HG03060 (cell line): ENCODE measurements at regions not wholly inside any gene's neighbourhood (a gene's known extent, or its start where the extent isn't known, plus 50 kb on each side); places are given as distances from the start of the nearest gene placed in this dataset.
"Not testable (repeated sequence)": the region's sequence is repeated elsewhere in the genome, so short reads cannot be mapped to it uniquely, and the experiment has no call there.

Experiments used
- ATAC-seq: cut with Tn5 transposase; IDR thresholded peaks from one replicate; pipeline ENCODE4 v1.9.1; 2021; ENCODE audit warnings: low read depth, moderate number of reproducible peaks; ENCODE audit not compliant: unreplicated experiment

- ATAC-seq = no peak
Measured at GRCh38 chr7:9029681-9030530, 596.5 kb downstream of the NXPH1 start.

DNA sequence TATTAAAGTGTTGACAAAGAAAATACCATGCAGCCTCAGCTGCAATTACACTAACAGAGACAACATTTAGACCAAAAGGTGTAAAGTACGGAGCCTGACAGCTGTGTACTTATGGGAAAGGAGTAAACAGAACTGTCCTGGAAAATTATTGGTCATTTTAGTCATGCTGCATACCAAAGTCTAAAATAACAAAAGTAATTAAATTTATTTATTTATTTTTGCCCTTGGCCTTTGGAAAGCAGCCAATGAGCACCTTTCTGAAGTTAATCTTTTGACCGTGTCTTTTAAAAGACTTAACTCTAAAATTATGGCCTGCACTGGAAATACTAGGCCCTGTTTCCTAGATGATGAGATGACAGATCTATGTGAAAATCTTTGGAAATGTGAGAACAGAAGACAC, 597.6 kb downstream of the NXPH1 start:
- ATAC-seq = no peak

- no peak for ATAC-seq
Measured at GRCh38 chr7:9031386-9031785, 598.0 kb downstream of the NXPH1 start.

- ATAC-seq = no peak
Measured at GRCh38 chr7:9036080-9036479, 602.7 kb downstream of the NXPH1 start.

GRCh38 chr7:9071160-9071762, 637.9 kb downstream of the NXPH1 start:
- no peak for ATAC-seq

DNA sequence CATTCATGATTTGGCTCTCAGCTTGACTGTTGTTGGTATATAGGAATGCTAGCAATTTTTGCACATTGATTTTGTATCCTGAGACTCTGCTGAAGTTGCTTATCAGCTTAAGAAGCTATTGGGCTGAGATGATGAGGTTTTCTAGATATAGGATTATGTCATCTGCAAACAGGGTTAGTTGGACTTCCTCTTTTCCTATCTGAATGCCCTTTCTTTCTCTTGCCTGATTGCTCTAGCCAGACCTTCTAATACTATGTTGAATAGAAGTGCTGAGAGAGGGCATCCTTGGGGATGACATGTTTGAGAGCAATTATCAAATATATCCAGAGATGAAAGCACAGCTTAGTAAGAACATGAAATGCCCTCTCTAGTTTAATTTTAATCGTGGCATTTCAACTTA, 642.4 kb downstream of the NXPH1 start:
- not testable (repeated sequence) for ATAC-seq

GRCh38 chr7:9082203-9082602, 648.8 kb downstream of the NXPH1 start:
- no peak for ATAC-seq

GRCh38 chr7:9083837-9084236, 650.4 kb downstream of the NXPH1 start:
- ATAC-seq = no peak

DNA sequence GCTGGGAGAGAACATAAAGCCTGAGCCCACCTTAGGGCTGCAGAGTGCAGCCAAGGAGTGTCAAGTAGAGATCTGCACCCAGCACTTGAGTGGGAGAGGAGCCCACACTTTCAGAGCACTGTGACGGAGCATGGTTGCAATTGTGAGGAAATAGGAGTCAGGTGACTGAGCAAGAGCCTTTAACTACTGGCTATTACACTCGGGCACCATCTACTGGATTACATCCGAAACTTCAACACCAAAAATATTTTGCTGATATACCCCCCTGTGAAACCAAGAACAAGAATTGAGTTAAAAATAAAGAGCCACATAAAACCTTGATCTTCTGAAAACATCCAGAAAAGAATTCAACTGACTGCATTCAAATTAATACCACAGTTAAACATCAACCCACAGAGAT, 657.9 kb downstream of the NXPH1 start:
- ATAC-seq = no peak

- ATAC-seq = no peak
Measured at GRCh38 chr7:9097565-9098060, 664.2 kb downstream of the NXPH1 start.

GRCh38 chr7:9100289-9100688, 666.9 kb downstream of the NXPH1 start:
- ATAC-seq = no peak

- ATAC-seq = no peak
Measured at GRCh38 chr7:9102846-9103245, 669.4 kb downstream of the NXPH1 start.

DNA sequence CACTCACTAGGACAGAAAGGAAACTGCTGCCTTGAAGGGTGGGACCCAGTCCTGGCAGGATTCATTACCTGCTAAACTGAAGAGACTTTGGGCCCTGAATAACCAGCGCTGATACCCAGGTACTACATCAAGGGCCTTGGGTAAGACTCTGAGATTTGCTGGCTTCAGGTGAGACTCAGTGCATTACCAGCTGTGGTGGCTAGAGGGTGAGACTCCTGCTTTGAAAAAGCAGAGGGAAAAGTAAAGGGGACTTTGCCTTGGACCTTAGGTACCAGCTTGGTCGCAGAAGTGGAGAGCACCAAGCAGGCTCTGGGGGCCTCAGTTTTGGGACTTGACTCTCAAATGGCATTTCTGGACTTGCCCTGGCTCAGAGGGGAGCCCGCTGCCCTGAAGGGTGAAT, 673.3 kb downstream of the NXPH1 start:
- no peak for ATAC-seq

DNA sequence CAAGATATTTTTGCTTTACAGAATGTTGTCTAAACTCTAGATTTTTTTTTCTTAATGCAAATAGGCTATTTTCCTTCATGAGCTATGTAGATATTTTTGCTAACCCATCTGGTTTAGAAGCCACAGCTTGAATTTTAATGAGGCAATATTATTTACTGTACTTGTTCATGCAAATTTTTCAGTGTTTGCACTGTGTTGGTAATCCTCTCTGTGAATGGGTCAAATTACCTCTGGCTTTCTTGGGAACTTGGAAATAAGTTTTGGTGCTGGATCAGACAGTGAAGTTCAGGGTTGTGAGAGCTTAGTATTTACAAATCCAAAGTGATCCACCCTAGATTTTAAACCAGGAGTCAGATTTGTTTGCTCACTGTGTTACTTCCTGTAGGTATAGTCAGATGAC, 686.9 kb downstream of the NXPH1 start:
- ATAC-seq = no peak

- no peak for ATAC-seq
Measured at GRCh38 chr7:9124320-9124719, 690.9 kb downstream of the NXPH1 start.

GRCh38 chr7:9125246-9125645, 691.8 kb downstream of the NXPH1 start:
- no peak for ATAC-seq

GRCh38 chr7:9127901-9128300, 694.5 kb downstream of the NXPH1 start:
- no peak for ATAC-seq

GRCh38 chr7:9148687-9149086, 715.3 kb downstream of the NXPH1 start:
- ATAC-seq = no peak

GRCh38 chr7:9149499-9150082, 716.2 kb downstream of the NXPH1 start:
- no peak for ATAC-seq

DNA sequence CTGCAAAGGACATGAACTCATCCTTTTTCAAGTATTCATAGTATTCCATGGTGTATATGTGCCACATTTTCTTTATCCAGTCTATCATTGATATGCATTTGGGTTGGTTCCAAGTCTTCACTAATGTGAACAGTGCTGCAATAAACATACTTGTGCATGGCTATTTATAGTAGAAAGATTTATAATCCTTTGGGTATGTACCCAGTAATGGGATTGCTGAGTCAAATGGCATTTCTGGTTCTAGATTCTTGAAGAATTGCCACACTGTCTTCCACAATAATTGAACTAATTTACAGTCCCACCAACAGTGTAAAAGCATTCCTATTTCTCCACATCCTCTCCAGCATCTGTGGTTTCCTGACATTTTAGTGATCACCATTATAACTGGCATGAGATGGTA, 730.3 kb downstream of the NXPH1 start:
- ATAC-seq = not testable (repeated sequence)

DNA sequence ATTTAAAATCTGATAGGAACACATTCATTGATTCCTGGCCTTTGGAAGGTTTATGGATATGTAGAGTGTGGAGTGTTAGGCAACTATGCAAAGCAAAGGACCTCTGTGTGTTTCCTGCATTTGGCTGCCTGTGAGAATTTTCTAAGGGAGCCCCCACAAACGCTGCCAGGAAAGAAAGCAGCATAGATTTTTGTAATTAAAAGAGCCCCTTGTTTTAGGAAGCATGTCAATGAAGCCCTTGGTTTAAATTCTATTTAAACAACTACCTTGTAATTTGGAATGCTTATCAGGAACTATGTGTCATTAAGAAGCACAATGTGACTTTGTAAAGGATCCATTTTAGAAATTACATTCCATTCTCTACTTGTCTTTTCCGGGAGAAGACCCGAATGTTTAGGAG, 742.5 kb downstream of the NXPH1 start:
- no peak for ATAC-seq

DNA sequence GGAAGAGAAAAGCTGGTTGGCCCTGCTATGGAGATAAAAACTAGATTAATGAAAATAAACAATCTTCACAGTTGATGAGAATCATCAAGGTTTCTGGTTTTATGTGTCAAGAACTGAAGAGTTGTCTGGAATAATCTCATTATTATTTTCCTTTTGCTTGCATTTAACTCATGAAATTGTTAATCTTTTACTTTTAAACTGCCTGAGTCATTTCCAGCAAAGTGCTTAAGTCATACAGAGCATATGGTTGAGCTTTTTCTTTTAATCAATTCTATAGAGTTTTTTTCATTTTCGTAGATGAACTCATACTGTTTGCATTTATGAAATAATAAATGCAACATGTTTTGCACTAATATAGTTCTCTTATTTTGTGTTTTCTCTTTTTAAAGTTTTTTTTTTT, 747.9 kb downstream of the NXPH1 start:
- no peak for ATAC-seq
